ENCODE measurements at regions not wholly inside any gene's neighbourhood (a gene's known extent, or its start where the extent isn't known, plus 50 kb on each side); places are given as distances from the start of the nearest gene placed in this dataset.
"Not testable (repeated sequence)": the region's sequence is repeated elsewhere in the genome, so short reads cannot be mapped to it uniquely, and the experiment has no call there.

- DNase-seq (ENCODE audit: low read depth), result no peak
- H3K4me3 ChIP-seq (ENCODE audit: low read depth, low read length), result no peak overlapping the region
- TF ChIP-seq, protein P1, sequence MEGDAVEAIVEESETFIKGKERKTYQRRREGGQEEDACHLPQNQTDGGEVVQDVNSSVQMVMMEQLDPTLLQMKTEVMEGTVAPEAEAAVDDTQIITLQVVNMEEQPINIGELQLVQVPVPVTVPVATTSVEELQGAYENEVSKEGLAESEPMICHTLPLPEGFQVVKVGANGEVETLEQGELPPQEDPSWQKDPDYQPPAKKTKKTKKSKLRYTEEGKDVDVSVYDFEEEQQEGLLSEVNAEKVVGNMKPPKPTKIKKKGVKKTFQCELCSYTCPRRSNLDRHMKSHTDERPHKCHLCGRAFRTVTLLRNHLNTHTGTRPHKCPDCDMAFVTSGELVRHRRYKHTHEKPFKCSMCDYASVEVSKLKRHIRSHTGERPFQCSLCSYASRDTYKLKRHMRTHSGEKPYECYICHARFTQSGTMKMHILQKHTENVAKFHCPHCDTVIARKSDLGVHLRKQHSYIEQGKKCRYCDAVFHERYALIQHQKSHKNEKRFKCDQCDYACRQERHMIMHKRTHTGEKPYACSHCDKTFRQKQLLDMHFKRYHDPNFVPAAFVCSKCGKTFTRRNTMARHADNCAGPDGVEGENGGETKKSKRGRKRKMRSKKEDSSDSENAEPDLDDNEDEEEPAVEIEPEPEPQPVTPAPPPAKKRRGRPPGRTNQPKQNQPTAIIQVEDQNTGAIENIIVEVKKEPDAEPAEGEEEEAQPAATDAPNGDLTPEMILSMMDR (IDR thresholded peaks at IDR 0.05; ENCODE audit: low read depth, low read length, missing control alignments), result no peak
Observed at GRCh38 chr11:86148345-86148747, 79.5 kb upstream of the PICALM start.

- no peak overlapping the region for H3K4me3 ChIP-seq (ENCODE audit: low read depth, low read length)
- no peak for DNase-seq (ENCODE audit: low read depth)
- TF ChIP-seq, protein P1 (IDR thresholded peaks at IDR 0.05; ENCODE audit: low read depth, low read length, missing control alignments), result no peak
Observed at GRCh38 chr11:86147004-86147403, 78.1 kb upstream of the PICALM start.

DNA sequence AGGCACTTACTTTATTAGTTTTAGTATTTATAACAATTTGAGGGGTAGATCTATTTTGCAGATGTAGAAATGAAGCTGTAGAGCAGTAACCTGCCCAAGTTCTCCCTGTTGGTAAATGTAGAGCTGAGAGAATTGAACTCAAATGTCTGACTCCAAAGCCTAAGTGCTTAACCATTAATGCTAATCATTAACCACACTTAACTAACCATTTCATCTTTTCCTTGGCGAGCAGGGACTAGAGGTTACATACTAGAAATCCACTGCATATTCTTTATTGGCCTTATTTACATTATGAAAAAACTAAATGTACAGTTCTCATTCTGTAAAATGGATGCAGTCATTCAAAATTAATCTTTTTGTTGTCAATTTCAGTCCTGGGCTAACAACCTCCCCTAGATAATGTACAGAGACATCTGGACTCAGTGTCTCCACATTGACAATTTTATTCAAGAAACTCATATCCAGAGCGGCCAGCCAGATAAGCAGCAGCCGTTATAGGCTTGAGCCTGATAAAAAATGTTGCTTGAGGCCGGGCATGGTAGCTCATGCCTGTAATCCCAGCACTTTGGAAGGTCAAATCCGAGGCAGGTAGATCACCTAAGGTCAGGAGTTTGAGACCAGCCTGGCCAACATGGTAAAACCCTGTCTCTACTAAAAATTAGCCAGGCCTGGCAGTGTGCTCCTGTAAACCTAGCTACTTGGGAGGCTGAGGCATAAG, 76.7 kb upstream of the PICALM start:
- TF ChIP-seq, protein P1 (IDR thresholded peaks at IDR 0.05; ENCODE audit: low read depth, low read length, missing control alignments), result no peak
- no peak for DNase-seq (ENCODE audit: low read depth)
- no peak overlapping the region for H3K4me3 ChIP-seq (ENCODE audit: low read depth, low read length)

GRCh38 chr11:86144846-86145245, 76.0 kb upstream of the PICALM start:
- no peak overlapping the region for H3K4me3 ChIP-seq (ENCODE audit: low read depth, low read length)
- no peak for DNase-seq (ENCODE audit: low read depth)
- TF ChIP-seq, protein P1 (IDR thresholded peaks at IDR 0.05; ENCODE audit: low read depth, low read length, missing control alignments), result no peak

DNA sequence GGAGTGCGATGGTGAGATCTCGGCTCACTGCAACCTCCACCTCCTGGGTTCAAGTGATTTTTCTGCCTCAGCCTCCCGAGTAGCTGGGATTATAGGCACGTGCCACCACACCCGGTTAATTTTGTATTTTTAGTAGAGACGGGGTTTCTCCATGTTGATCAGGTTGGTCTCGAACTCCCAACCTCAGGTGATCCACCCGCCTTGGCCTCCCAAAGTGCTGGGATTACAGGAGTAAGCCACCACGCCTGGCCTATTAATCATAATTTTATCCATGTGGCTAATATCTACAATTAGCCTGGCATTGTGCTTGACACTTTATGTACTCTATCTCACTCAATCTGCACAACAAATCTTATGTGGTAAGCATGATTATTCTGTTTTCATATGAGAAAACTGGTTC, 75.2 kb upstream of the PICALM start:
- not testable (repeated sequence) for H3K4me3 ChIP-seq (ENCODE audit: low read depth, low read length); DNase-seq (ENCODE audit: low read depth)

GRCh38 chr11:86143087-86144030, 74.5 kb upstream of the PICALM start:
- TF ChIP-seq, protein P1 (IDR thresholded peaks at IDR 0.05; ENCODE audit: low read depth, low read length, missing control alignments), result no peak
- DNase-seq (ENCODE audit: low read depth), result peak; percentile 34
- no peak overlapping the region for H3K4me3 ChIP-seq (ENCODE audit: low read depth, low read length)

GRCh38 chr11:86142170-86142569, 73.3 kb upstream of the PICALM start:
- DNase-seq (ENCODE audit: low read depth), result no peak
- H3K4me3 ChIP-seq (ENCODE audit: low read depth, low read length), result no peak overlapping the region
- TF ChIP-seq, protein P1 (IDR thresholded peaks at IDR 0.05; ENCODE audit: low read depth, low read length, missing control alignments), result no peak
